SK-N-SH (cell line): ENCODE measurements at regions not wholly inside any gene's neighbourhood (a gene's known extent, or its start where the extent isn't known, plus 50 kb on each side); places are given as distances from the start of the nearest gene placed in this dataset.

Experiments
- CTCF ChIA-PET: fragments of 300-600, 350-600 bp; formaldehyde crosslinking; extraction: SDS; loops from one replicate; lab custom pipeline; 2021; lab: Yijun Ruan, JAX
- POLR2A ChIA-PET: fragments of 350-600 bp; sonication (Branson Sonifier 250); formaldehyde crosslinking; extraction: SDS; loops from one replicate; lab custom pipeline; 2020; ENCODE audit warnings: antibody characterized with exemption, inconsistent platforms; lab: Yijun Ruan, JAX
- DNase-seq: peaks from one replicate; pipeline ENCODE4 v3.0.0; 2012
- H2AFZ ChIP-seq: fragments of 200-600 bp; sonication (generic); 2 replicates; pipeline ENCODE4 v1.8.1; 2016; ENCODE audit warnings: antibody characterized with exemption, mild to moderate bottlenecking, low read depth
- H3F3A ChIP-seq: fragments of 200-600 bp; sonication (generic); replicated peaks from 2 replicates; pipeline ENCODE3; 2016; ENCODE audit warnings: antibody characterized with exemption, mild to moderate bottlenecking; ENCODE audit not compliant: insufficient read depth
- H3K27ac ChIP-seq, 2 experiments: fragments of 200-500 bp in 1 of 2; fragments of 200-600 bp in 1 of 2; sonication (Bioruptor generic) in 1 of 2; sonication (generic), shearing (Covaris generic) in 1 of 2; 2 replicates each; pipeline versions ENCODE4 v1.5.1 to v1.6.1; 2014 to 2016; ENCODE audit warnings: low read depth in 2 of 2, inconsistent platforms in 1 of 2, low read length in 1 of 2, mild to moderate bottlenecking in 1 of 2, mixed read lengths in 1 of 2
- H3K27me3 ChIP-seq: fragments of 200-600 bp; sonication (generic), shearing (Covaris generic); 2 replicates; pipeline ENCODE4 v1.6.1; 2016; ENCODE audit warnings: mixed run types; ENCODE audit not compliant: insufficient read depth
- H3K36me3 ChIP-seq, 2 experiments: fragments of 200-500 bp in 1 of 2; fragments of 200-600 bp in 1 of 2; sonication (Bioruptor generic) in 1 of 2; sonication (generic) in 1 of 2; replicated peaks in 1 of 2; 2 replicates each; pipeline versions ENCODE3 to v1.5.1; 2014 to 2016; ENCODE audit warnings: low read length in 1 of 2, mild to moderate bottlenecking in 1 of 2; ENCODE audit not compliant: insufficient read depth in 2 of 2, control insufficient read depth in 1 of 2
- H3K4me1 ChIP-seq, 2 experiments: fragments of 200-500 bp in 1 of 2; fragments of 200-600 bp in 1 of 2; sonication (Bioruptor generic) in 1 of 2; sonication (generic), shearing (Covaris generic) in 1 of 2; 2 replicates each; pipeline versions ENCODE4 v1.5.1 to v1.6.1; 2014 to 2016; ENCODE audit warnings: low read depth in 1 of 2, low read length in 1 of 2, mixed run types in 1 of 2; ENCODE audit not compliant: insufficient read depth in 2 of 2, control insufficient read depth in 1 of 2
- H3K4me2 ChIP-seq: fragments of 200-600 bp; sonication (generic), shearing (Covaris generic); 2 replicates; pipeline ENCODE4 v1.6.1; 2017; ENCODE audit warnings: mixed run types
- H3K4me3 ChIP-seq, 2 experiments: fragments of 200-500 bp in 1 of 2; fragments of 200-600 bp in 1 of 2; sonication (Bioruptor generic) in 1 of 2; sonication (generic), shearing (Covaris generic) in 1 of 2; 2 replicates each; pipeline versions ENCODE4 v1.5.1 to v1.8.1; 2014 to 2016; ENCODE audit warnings: low read depth in 2 of 2, inconsistent platforms in 1 of 2, low read length in 1 of 2, mild to moderate bottlenecking in 1 of 2, mixed read lengths in 1 of 2, moderate library complexity in 1 of 2
- H3K79me2 ChIP-seq: fragments of 200-600 bp; sonication (generic); 2 replicates; pipeline ENCODE4 v1.8.1; 2017; ENCODE audit warnings: mild to moderate bottlenecking; ENCODE audit not compliant: insufficient read depth
- H3K9ac ChIP-seq: fragments of 200-600 bp; sonication (generic); 2 replicates; pipeline ENCODE4 v1.6.1; 2017; ENCODE audit warnings: mixed run types
- H3K9me2 ChIP-seq: fragments of 200-600 bp; sonication (generic); 2 replicates; pipeline ENCODE4 v1.6.1; 2017; ENCODE audit warnings: mixed run types
- H3K9me3 ChIP-seq: fragments of 200-600 bp; sonication (generic); 2 replicates; pipeline ENCODE4 v1.6.1; 2017; ENCODE audit warnings: mixed run types, mild to moderate bottlenecking, moderate library complexity
- H4K20me1 ChIP-seq: fragments of 200-600 bp; sonication (generic); 2 replicates; pipeline ENCODE4 v1.6.1; 2017; ENCODE audit warnings: mild to moderate bottlenecking, mixed run types; ENCODE audit not compliant: insufficient read depth
- CHD2 ChIP-seq: fragments of 150-350 bp; IDR thresholded peaks from 2 replicates; pipeline ENCODE4 v1.6.1; 2018; ENCODE audit warnings: low read length; ENCODE audit not compliant: partially characterized antibody
- CTCF ChIP-seq: fragments of 200-600 bp; sonication (generic); IDR thresholded peaks from 2 replicates; pipeline ENCODE4 v1.6.1; 2017; ENCODE audit warnings: antibody characterized with exemption, mild to moderate bottlenecking, moderate library complexity
- ELF1 ChIP-seq: IDR thresholded peaks from 2 replicates; pipeline ENCODE4 v1.4.0; 2012
- EZH2phosphoT487 ChIP-seq: fragments of 200-600 bp; sonication (generic); IDR thresholded peaks from 2 replicates; pipeline ENCODE4 v1.6.1; 2017; ENCODE audit warnings: low read depth, mixed run types, mild to moderate bottlenecking, antibody characterized with exemption, moderate library complexity, borderline replicate concordance
- IRF3 ChIP-seq: fragments of 150-350 bp; IDR thresholded peaks from 2 replicates; pipeline ENCODE4 v1.6.1; 2016; ENCODE audit warnings: mild to moderate bottlenecking, low read depth, low read length
- JUND ChIP-seq: IDR thresholded peaks from 2 replicates; pipeline ENCODE4 v1.4.0; 2012
- MEF2A ChIP-seq: IDR thresholded peaks from 2 replicates; pipeline ENCODE4 v1.4.0; 2012; ENCODE audit warnings: low read depth, borderline replicate concordance
- POLR2AphosphoS5 ChIP-seq: IDR thresholded peaks from 2 replicates; pipeline ENCODE4 v1.6.1; 2012; ENCODE audit warnings: low read depth, low read length
- RAD21 ChIP-seq: IDR thresholded peaks from 2 replicates; pipeline ENCODE4 v1.6.1; 2012; ENCODE audit warnings: mild to moderate bottlenecking, low read length
- RCOR1 ChIP-seq: fragments of 150-350 bp; IDR thresholded peaks from 2 replicates; pipeline ENCODE4 v1.6.1; 2017; ENCODE audit warnings: antibody characterized with exemption, low read length
- RXRA ChIP-seq: IDR thresholded peaks from 2 replicates; pipeline ENCODE4 v1.4.0; 2012; ENCODE audit warnings: low read depth, mild to moderate bottlenecking, borderline replicate concordance
- SMC3 ChIP-seq: IDR thresholded peaks from 2 replicates; pipeline ENCODE4 v1.6.1; 2012; ENCODE audit warnings: low read depth, low read length, improper control_type of control experiment
- TEAD4 ChIP-seq: IDR thresholded peaks from 2 replicates; pipeline ENCODE4 v1.4.0; 2012; ENCODE audit warnings: mild to moderate bottlenecking, borderline replicate concordance; ENCODE audit not compliant: insufficient read depth
- WGBS: methylation state at CpG from one replicate; pipeline ENCODE4 v1.1.6; 2017; ENCODE audit warnings: low lambda C conversion rate; 5-methylcytosine and 5-hydroxymethylcytosine counted together

- no peaks in the 10 kb centered on the region for H4K20me1 ChIP-seq
- ChIA-PET CTCF (interaction anchor here (1.0 to 1.4 kb wide), 2 partner anchors 15 to 320 kb away, joined by 4 to 5 read pairs; no protein-coding TSS in a partner anchor), POLR2A (no interaction called here)
- no peak overlapping the region for H3K4me2 ChIP-seq
- H3K9ac ChIP-seq, result no peak overlapping the region
- peaks cover 9% of the 10 kb centered on the region for H3F3A ChIP-seq
- peaks cover 0 to 35% of the 10 kb centered on the region in 2 experiments; a peak in 3 of 4 replicates for H3K4me1 ChIP-seq
- DNase-seq, result no peak
- H2AFZ ChIP-seq, result no peak overlapping the region
- 92% methylated on average over 10 of the region's 10 CpGs for WGBS
- no peak overlapping the region for H3K4me3 ChIP-seq
- no peaks in the 10 kb centered on the region for H3K79me2 ChIP-seq
- no peaks in the 10 kb centered on the region for H3K9me3 ChIP-seq
- H3K9me2 ChIP-seq, result no peaks in the 10 kb centered on the region
- H3K27ac ChIP-seq, result no peak overlapping the region
- H3K27me3 ChIP-seq, result no peaks in the 10 kb centered on the region
- H3K36me3 ChIP-seq, result no peaks in the 10 kb centered on the region
- TF ChIP-seq CTCF (no peak), EZH2phosphoT487 (no peak), MEF2A (no peak)
Observed at GRCh38 chr17:83196366-83196765, 117.0 kb downstream of the METRNL start.

GRCh38 chr17:83196973-83197880, 117.8 kb downstream of the METRNL start:
- H3K9ac ChIP-seq, result no peak overlapping the region
- peaks cover 9% of the 10 kb centered on the region for H3F3A ChIP-seq
- no peak overlapping the region for H2AFZ ChIP-seq
- TF ChIP-seq SMC3 (no peak), ELF1 (no peak), POLR2AphosphoS5 (no peak), RAD21 (no peak), IRF3 (no peak), TEAD4 (no peak), CHD2 (no peak), EZH2phosphoT487 (no peak), RCOR1 (no peak), MEF2A (no peak), RXRA (no peak), JUND (no peak)
- no peaks in the 10 kb centered on the region for H3K9me2 ChIP-seq
- WGBS, result 69% methylated on average over 20 of the region's 24 CpGs
- no peak for DNase-seq
- no peak overlapping the region for H3K4me3 ChIP-seq
- no peak overlapping the region for H3K4me2 ChIP-seq
- H3K4me1 ChIP-seq, result peaks cover 0 to 35% of the 10 kb centered on the region in 2 experiments; a peak in 3 of 4 replicates
- no peaks in the 10 kb centered on the region for H3K27me3 ChIP-seq
- no peaks in the 10 kb centered on the region for H3K36me3 ChIP-seq
- no peaks in the 10 kb centered on the region for H3K79me2 ChIP-seq
- H4K20me1 ChIP-seq, result no peaks in the 10 kb centered on the region
- ChIA-PET CTCF (interaction anchor here (1.0 to 1.4 kb wide), 2 partner anchors 16 to 321 kb away, joined by 4 to 5 read pairs; no protein-coding TSS in a partner anchor), POLR2A (no interaction called here)
- no peak overlapping the region for H3K27ac ChIP-seq
- no peaks in the 10 kb centered on the region for H3K9me3 ChIP-seq
